ENCODE measurements at regions not wholly inside any gene's neighbourhood (a gene's known extent, or its start where the extent isn't known, plus 50 kb on each side); places are given as distances from the start of the nearest gene placed in this dataset.

DNA sequence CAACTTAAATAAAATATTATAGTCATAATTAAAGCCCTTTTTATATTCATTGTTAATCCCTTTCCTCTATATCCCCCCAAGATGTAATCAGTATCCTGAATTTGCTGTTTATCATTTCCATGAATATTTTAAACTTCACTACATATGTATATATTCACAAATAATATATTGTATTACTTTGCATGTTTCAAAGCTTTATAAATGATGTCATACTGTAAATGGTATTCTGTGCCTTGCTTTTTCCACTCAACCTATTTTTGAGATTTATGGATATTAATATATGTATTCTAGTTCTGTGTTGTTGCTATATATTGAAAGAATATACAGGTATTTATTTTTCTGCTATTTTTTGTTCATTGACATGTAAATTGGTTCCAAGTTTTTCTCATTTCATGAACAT is 173.1 kb downstream of the CCDC71L start:
- TF ChIP-seq, protein P1, sequence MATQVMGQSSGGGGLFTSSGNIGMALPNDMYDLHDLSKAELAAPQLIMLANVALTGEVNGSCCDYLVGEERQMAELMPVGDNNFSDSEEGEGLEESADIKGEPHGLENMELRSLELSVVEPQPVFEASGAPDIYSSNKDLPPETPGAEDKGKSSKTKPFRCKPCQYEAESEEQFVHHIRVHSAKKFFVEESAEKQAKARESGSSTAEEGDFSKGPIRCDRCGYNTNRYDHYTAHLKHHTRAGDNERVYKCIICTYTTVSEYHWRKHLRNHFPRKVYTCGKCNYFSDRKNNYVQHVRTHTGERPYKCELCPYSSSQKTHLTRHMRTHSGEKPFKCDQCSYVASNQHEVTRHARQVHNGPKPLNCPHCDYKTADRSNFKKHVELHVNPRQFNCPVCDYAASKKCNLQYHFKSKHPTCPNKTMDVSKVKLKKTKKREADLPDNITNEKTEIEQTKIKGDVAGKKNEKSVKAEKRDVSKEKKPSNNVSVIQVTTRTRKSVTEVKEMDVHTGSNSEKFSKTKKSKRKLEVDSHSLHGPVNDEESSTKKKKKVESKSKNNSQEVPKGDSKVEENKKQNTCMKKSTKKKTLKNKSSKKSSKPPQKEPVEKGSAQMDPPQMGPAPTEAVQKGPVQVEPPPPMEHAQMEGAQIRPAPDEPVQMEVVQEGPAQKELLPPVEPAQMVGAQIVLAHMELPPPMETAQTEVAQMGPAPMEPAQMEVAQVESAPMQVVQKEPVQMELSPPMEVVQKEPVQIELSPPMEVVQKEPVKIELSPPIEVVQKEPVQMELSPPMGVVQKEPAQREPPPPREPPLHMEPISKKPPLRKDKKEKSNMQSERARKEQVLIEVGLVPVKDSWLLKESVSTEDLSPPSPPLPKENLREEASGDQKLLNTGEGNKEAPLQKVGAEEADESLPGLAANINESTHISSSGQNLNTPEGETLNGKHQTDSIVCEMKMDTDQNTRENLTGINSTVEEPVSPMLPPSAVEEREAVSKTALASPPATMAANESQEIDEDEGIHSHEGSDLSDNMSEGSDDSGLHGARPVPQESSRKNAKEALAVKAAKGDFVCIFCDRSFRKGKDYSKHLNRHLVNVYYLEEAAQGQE (IDR thresholded peaks at IDR 0.05; ENCODE audit: low read depth) = no peak
- no peak for TF ChIP-seq EP300 (IDR thresholded peaks at IDR 0.05; ENCODE audit: borderline replicate concordance)
